Large intestine (tissue), 3 donors: ENCODE measurements at regions not wholly inside any gene's neighbourhood (a gene's known extent, or its start where the extent isn't known, plus 50 kb on each side); places are given as distances from the start of the nearest gene placed in this dataset.

Source experiments
- DNase-seq, 2 donors: peaks; one replicate each; pipeline versions ENCODE4 v3.0.0 to v3.0.0-alpha.2; 2013
- H3K27ac ChIP-seq: one replicate; pipeline ENCODE4 v1.5.1; 2013; ENCODE audit warnings: low read length
- H3K27me3 ChIP-seq: 2 replicates; pipeline ENCODE4 v1.6.1; 2013; ENCODE audit warnings: low read length; ENCODE audit not compliant: control insufficient read depth, insufficient read depth
- H3K36me3 ChIP-seq: 2 replicates; pipeline ENCODE4 v1.6.1; 2013; ENCODE audit warnings: low read length; ENCODE audit not compliant: control insufficient read depth, insufficient read depth
- H3K4me1 ChIP-seq: one replicate; pipeline ENCODE4 v1.6.1; 2013; ENCODE audit warnings: low read length; ENCODE audit not compliant: control insufficient read depth, insufficient read depth
- H3K4me3 ChIP-seq: one replicate; pipeline ENCODE4 v1.5.1; 2013; ENCODE audit warnings: low read length
- H3K9me3 ChIP-seq: one replicate; pipeline ENCODE4 v1.6.1; 2013; ENCODE audit warnings: mild to moderate bottlenecking, low read depth, low read length, moderate library complexity; ENCODE audit not compliant: control insufficient read depth
- WGBS: methylation state at CpG from one replicate; pipeline ENCODE4 v1.1.5; 2013; ENCODE audit warnings: low lambda C conversion rate; ENCODE audit not compliant: insufficient coverage; 5-methylcytosine and 5-hydroxymethylcytosine counted together

DNA sequence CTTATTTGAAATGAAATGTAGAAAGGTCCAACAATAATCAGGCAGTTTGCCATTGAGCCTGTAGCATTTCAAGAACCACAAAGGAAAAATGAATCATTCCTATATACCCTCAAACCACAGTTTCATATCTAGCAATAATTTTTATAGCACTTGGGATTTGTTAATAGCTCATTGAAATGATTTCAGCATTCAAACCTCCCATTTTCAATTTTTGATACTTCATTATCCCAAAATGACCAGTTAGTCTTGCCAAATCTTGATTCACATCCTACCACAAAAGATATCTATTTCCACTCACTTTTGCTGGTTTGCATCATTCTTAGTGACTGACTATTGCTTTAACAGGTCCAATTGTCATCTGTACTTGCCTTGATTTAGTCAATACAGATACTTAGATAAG, 790.1 kb downstream of the TLE1 start:
- Histone ChIP-seq H3K4me1 (no peaks in the 10 kb centered on the region), H3K36me3 (no peaks in the 10 kb centered on the region), H3K4me3 (no peak overlapping the region), H3K9me3 (no peaks in the 10 kb centered on the region), H3K27me3 (no peaks in the 10 kb centered on the region), H3K27ac (no peak overlapping the region)
- no peak for DNase-seq

DNA sequence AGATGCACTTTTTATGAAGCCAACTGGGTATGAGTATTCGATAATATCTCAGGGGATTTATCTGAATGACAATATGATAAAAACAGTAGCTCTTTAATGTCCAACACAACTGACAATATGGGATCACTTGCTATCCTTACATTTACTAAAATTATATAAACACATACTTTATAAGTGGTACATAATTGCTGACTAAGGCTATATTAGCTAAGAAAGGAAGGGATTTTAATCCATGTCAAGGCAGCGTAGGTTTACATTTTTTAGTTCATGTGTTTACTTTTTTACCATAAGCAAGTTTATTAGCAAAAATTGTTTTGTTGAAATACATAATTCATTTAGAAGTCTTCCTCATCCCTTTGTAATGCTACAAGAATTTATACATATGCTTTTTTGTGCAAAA, 796.2 kb downstream of the TLE1 start:
- DNase-seq: no peak
- Histone ChIP-seq H3K36me3 (no peaks in the 10 kb centered on the region), H3K9me3 (no peaks in the 10 kb centered on the region), H3K27me3 (no peaks in the 10 kb centered on the region), H3K27ac (no peak overlapping the region), H3K4me1 (no peaks in the 10 kb centered on the region), H3K4me3 (no peak overlapping the region)
- no CpG with 5 or more reads among the region's 2 CpGs for WGBS

- no peak overlapping the region for H3K4me3 ChIP-seq
- 67% methylated on average over 1 of the region's 1 CpG for WGBS
These were observed 796.6 kb downstream of the TLE1 start for GRCh38 chr9:80892703-80893102.

DNA sequence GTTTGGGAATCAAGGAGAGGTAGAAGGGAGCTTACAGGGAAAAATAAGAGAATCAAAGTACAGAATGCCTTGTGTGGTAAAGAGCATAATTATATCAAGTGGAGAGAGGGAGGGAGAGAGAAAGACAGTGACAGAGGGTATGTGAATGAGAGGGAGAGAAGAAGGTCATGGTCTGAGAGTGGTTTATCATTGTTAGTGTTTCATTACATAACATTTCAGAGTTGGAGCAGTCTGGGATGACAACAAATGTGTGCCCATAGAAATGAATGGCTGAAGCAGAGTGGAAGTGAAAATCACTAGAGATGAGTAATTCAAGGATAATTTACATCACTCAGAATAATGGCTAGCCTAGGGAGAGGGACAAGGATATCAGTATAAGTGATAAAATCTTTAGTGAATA, 799.2 kb downstream of the TLE1 start:
- no peaks in the 10 kb centered on the region for H3K9me3 ChIP-seq

More at GRCh38 chr9:80892703-80893102, 796.6 kb downstream of the TLE1 start:
- H3K9me3 ChIP-seq: no peaks in the 10 kb centered on the region
- no peaks in the 10 kb centered on the region for H3K4me1 ChIP-seq
- H3K27me3 ChIP-seq: no peaks in the 10 kb centered on the region
- H3K27ac ChIP-seq: no peak overlapping the region
- no peaks in the 10 kb centered on the region for H3K36me3 ChIP-seq
- no peak for DNase-seq

GRCh38 chr9:80885894-80886293, 803.5 kb downstream of the TLE1 start:
- no peak overlapping the region for H3K27ac ChIP-seq
- H3K36me3 ChIP-seq: no peaks in the 10 kb centered on the region
- H3K4me1 ChIP-seq: no peaks in the 10 kb centered on the region
- DNase-seq: no peak
- no peaks in the 10 kb centered on the region for H3K9me3 ChIP-seq
- 88% methylated on average over 1 of the region's 5 CpGs for WGBS
- H3K27me3 ChIP-seq: no peaks in the 10 kb centered on the region
- H3K4me3 ChIP-seq: no peak overlapping the region

More for the DNA sequence above, 799.2 kb downstream of the TLE1 start:
- DNase-seq: no peak
- no peaks in the 10 kb centered on the region for H3K4me1 ChIP-seq
- H3K36me3 ChIP-seq: no peaks in the 10 kb centered on the region
- no peak overlapping the region for H3K27ac ChIP-seq
- no peaks in the 10 kb centered on the region for H3K27me3 ChIP-seq
- no peak overlapping the region for H3K4me3 ChIP-seq

- Histone ChIP-seq H3K27me3 (no peaks in the 10 kb centered on the region), H3K4me1 (no peaks in the 10 kb centered on the region), H3K27ac (no peak overlapping the region), H3K4me3 (no peak overlapping the region), H3K9me3 (no peaks in the 10 kb centered on the region), H3K36me3 (no peaks in the 10 kb centered on the region)
- no peak for DNase-seq
- no CpG with 5 or more reads among the region's 5 CpGs for WGBS
These were observed 805.3 kb downstream of the TLE1 start for GRCh38 chr9:80883826-80884579.

- H3K4me1 ChIP-seq: no peaks in the 10 kb centered on the region
- WGBS: 84% methylated on average over 5 of the region's 5 CpGs
- DNase-seq: no peak
- no peaks in the 10 kb centered on the region for H3K36me3 ChIP-seq
- no peak overlapping the region for H3K27ac ChIP-seq
- H3K9me3 ChIP-seq: no peaks in the 10 kb centered on the region
- no peak overlapping the region for H3K4me3 ChIP-seq
- no peaks in the 10 kb centered on the region for H3K27me3 ChIP-seq
These were observed 805.9 kb downstream of the TLE1 start for GRCh38 chr9:80883426-80883825.

DNA sequence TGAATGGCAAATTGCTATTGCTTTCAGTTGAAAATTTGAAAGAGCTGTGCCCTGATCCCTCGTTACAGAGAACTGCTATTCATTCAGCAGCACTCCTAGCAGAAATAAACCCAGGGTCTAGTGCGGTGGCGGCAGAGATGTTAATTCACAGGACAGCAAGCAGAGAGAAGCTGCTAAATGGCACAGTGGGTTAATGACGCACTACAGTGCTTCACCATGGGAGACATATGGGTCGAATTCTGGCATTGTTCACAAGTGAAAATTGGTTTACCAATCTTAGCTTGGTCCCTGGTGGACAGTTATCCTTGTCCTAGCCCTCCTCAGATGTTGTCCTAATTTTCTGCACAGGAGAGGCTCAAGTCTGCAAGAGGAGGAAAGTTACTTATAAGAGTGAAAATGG, 807.4 kb downstream of the TLE1 start:
- no CpG with 5 or more reads among the region's 5 CpGs for WGBS
- DNase-seq: no peak
- Histone ChIP-seq H3K9me3 (no peaks in the 10 kb centered on the region), H3K4me3 (no peak overlapping the region), H3K36me3 (no peaks in the 10 kb centered on the region), H3K4me1 (no peaks in the 10 kb centered on the region), H3K27ac (no peak overlapping the region), H3K27me3 (no peaks in the 10 kb centered on the region)

GRCh38 chr9:80881320-80881719, 808.0 kb downstream of the TLE1 start:
- no peak for DNase-seq
- no peaks in the 10 kb centered on the region for H3K4me1 ChIP-seq

GRCh38 chr9:80878556-80878955, 810.8 kb downstream of the TLE1 start:
- Histone ChIP-seq H3K27ac (no peak overlapping the region), H3K4me3 (no peak overlapping the region), H3K4me1 (no peaks in the 10 kb centered on the region), H3K36me3 (no peaks in the 10 kb centered on the region), H3K9me3 (no peaks in the 10 kb centered on the region), H3K27me3 (no peaks in the 10 kb centered on the region)
- no CpG with 5 or more reads among the region's 2 CpGs for WGBS
- DNase-seq: no peak

More at GRCh38 chr9:80881320-80881719, 808.0 kb downstream of the TLE1 start:
- no peak overlapping the region for H3K4me3 ChIP-seq
- H3K36me3 ChIP-seq: no peaks in the 10 kb centered on the region
- WGBS: 67% methylated on average over 1 of the region's 6 CpGs
- no peaks in the 10 kb centered on the region for H3K9me3 ChIP-seq
- H3K27me3 ChIP-seq: no peaks in the 10 kb centered on the region
- no peak overlapping the region for H3K27ac ChIP-seq

DNA sequence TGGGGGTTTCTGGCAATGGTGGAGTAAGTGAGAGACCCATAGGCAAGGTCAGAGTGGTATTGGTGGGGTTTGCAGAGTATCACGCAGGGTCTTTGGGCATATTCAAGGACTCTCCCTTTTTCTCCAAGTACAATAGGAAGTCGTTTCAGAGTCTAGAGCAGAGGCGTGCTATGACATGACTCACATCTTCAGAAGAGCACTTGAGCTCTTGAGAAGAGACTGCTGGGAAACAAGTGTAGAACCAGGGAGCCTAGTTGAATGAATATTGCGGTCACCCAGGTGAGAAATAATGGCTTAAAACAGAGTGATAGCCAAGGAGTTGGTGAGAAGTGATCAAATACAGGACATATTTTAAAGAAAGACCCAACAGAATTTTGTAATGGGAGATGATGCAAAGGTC, 813.4 kb downstream of the TLE1 start:
- no CpG with 5 or more reads among the region's 4 CpGs for WGBS
- Histone ChIP-seq H3K27me3 (no peaks in the 10 kb centered on the region), H3K4me3 (no peak overlapping the region), H3K27ac (no peak overlapping the region), H3K36me3 (no peaks in the 10 kb centered on the region), H3K9me3 (no peaks in the 10 kb centered on the region), H3K4me1 (no peaks in the 10 kb centered on the region)
- DNase-seq: no peak
